ENCODE measurements at regions not wholly inside any gene's neighbourhood (a gene's known extent, or its start where the extent isn't known, plus 50 kb on each side); places are given as distances from the start of the nearest gene placed in this dataset.

- no peak for TF ChIP-seq EZH2 (IDR thresholded peaks at IDR 0.05; ENCODE audit: borderline replicate concordance, low read depth, low read length, severe bottlenecking)
- TF ChIP-seq CTCF (IDR thresholded peaks at IDR 0.05; ENCODE audit: borderline replicate concordance, extremely low read depth, low read length, poor library complexity, severe bottlenecking): no peak
Observed at GRCh38 chr7:88480896-88481295, 174.2 kb upstream of the STEAP4 start.

All from DND-41 (cell line).